Chondrocyte (in vitro differentiated cells): ENCODE measurements at regions not wholly inside any gene's neighbourhood (a gene's known extent, or its start where the extent isn't known, plus 50 kb on each side); places are given as distances from the start of the nearest gene placed in this dataset.

ENCODE experiments used
- DNase-seq: peaks from one replicate; pipeline ENCODE4 v3.0.0; 2021; ENCODE audit warnings: mixed read lengths, low spot score
- H3K27ac Mint-ChIP-seq: one replicate; pipeline ENCODE4 v1.8.0; 2021; ENCODE audit warnings: mild to moderate bottlenecking, moderate library complexity, mixed read lengths; ENCODE audit not compliant: unreplicated experiment
- H3K27me3 Mint-ChIP-seq: 2 replicates; pipeline ENCODE4 v1.8.0; 2021; ENCODE audit warnings: low read depth, mixed read lengths
- H3K36me3 Mint-ChIP-seq: 2 replicates; pipeline ENCODE4 v1.8.0; 2021; ENCODE audit warnings: low read depth, mixed read lengths
- H3K4me1 Mint-ChIP-seq: 2 replicates; pipeline ENCODE4 v1.8.0; 2021; ENCODE audit warnings: low read depth, mild to moderate bottlenecking, mixed read lengths
- H3K4me3 Mint-ChIP-seq: one replicate; pipeline ENCODE4 v1.8.0; 2021; ENCODE audit warnings: mild to moderate bottlenecking, moderate library complexity, mixed read lengths; ENCODE audit not compliant: unreplicated experiment
- H3K9me3 Mint-ChIP-seq: 2 replicates; pipeline ENCODE4 v1.8.0; 2021; ENCODE audit warnings: low read depth, mixed read lengths
- CTCF ChIP-seq: fragments of 200-600 bp; sonication (generic); IDR thresholded peaks from 2 replicates; pipeline ENCODE4 v1.5.0; 2021; ENCODE audit warnings: antibody characterized with exemption, mild to moderate bottlenecking, moderate library complexity

- Mint-ChIP-seq H3K27me3 (no peaks in the 10 kb centered on the region), H3K9me3 (no peaks in the 10 kb centered on the region), H3K4me1 (peaks cover 14% of the 10 kb centered on the region), H3K27ac (no peak overlapping the region), H3K36me3 (no peaks in the 10 kb centered on the region), H3K4me3 (no peak overlapping the region)
- no peak for DNase-seq
- TF ChIP-seq CTCF, result no peak
Measured at GRCh38 chr14:55749946-55750345, 169.9 kb downstream of the KTN1 start.

GRCh38 chr14:55752580-55753390, 172.8 kb downstream of the KTN1 start:
- no peak for TF ChIP-seq CTCF
- Mint-ChIP-seq H3K4me3 (no peak overlapping the region), H3K27ac (peak overlapping the region; percentile 36), H3K4me1 (peaks cover 10% of the 10 kb centered on the region), H3K9me3 (no peaks in the 10 kb centered on the region), H3K36me3 (no peaks in the 10 kb centered on the region), H3K27me3 (peaks cover under 1% of the 10 kb centered on the region)
- no peak for DNase-seq

- H3K27me3 Mint-ChIP-seq, result peaks cover 2% of the 10 kb centered on the region
- H3K4me3 Mint-ChIP-seq, result no peak overlapping the region
- H3K4me1 Mint-ChIP-seq, result peaks cover 10% of the 10 kb centered on the region
Measured at GRCh38 chr14:55754471-55754870, 174.5 kb downstream of the KTN1 start.

GRCh38 chr14:55754871-55755270, 174.9 kb downstream of the KTN1 start:
- DNase-seq, result no peak
- peaks cover 10% of the 10 kb centered on the region for H3K4me1 Mint-ChIP-seq
- H3K36me3 Mint-ChIP-seq, result no peaks in the 10 kb centered on the region
- H3K9me3 Mint-ChIP-seq, result no peaks in the 10 kb centered on the region
- no peak overlapping the region for H3K27ac Mint-ChIP-seq
- TF ChIP-seq CTCF, result no peak
- H3K27me3 Mint-ChIP-seq, result peaks cover 2% of the 10 kb centered on the region
- H3K4me3 Mint-ChIP-seq, result no peak overlapping the region

More at GRCh38 chr14:55754471-55754870, 174.5 kb downstream of the KTN1 start:
- H3K36me3 Mint-ChIP-seq, result no peaks in the 10 kb centered on the region
- TF ChIP-seq CTCF, result no peak
- H3K9me3 Mint-ChIP-seq, result no peaks in the 10 kb centered on the region
- DNase-seq, result no peak
- H3K27ac Mint-ChIP-seq, result no peak overlapping the region

- Mint-ChIP-seq H3K27me3 (peaks cover 2% of the 10 kb centered on the region), H3K27ac (no peak overlapping the region), H3K4me1 (peaks cover 10% of the 10 kb centered on the region), H3K9me3 (no peaks in the 10 kb centered on the region), H3K4me3 (no peak overlapping the region), H3K36me3 (no peaks in the 10 kb centered on the region)
- DNase-seq, result no peak
- TF ChIP-seq CTCF, result no peak
Measured at GRCh38 chr14:55756078-55756477, 176.1 kb downstream of the KTN1 start.
